Epidermal melanocyte (primary cell): ENCODE measurements at regions not wholly inside any gene's neighbourhood (a gene's known extent, or its start where the extent isn't known, plus 50 kb on each side); places are given as distances from the start of the nearest gene placed in this dataset.
"Not testable (repeated sequence)": the region's sequence is repeated elsewhere in the genome, so short reads cannot be mapped to it uniquely, and the experiment has no call there.

Source experiments
- DNase-seq: peaks from one replicate; pipeline ENCODE4 v3.0.0; 2011; ENCODE audit warnings: low spot score; ENCODE audit not compliant: insufficient read length

DNA sequence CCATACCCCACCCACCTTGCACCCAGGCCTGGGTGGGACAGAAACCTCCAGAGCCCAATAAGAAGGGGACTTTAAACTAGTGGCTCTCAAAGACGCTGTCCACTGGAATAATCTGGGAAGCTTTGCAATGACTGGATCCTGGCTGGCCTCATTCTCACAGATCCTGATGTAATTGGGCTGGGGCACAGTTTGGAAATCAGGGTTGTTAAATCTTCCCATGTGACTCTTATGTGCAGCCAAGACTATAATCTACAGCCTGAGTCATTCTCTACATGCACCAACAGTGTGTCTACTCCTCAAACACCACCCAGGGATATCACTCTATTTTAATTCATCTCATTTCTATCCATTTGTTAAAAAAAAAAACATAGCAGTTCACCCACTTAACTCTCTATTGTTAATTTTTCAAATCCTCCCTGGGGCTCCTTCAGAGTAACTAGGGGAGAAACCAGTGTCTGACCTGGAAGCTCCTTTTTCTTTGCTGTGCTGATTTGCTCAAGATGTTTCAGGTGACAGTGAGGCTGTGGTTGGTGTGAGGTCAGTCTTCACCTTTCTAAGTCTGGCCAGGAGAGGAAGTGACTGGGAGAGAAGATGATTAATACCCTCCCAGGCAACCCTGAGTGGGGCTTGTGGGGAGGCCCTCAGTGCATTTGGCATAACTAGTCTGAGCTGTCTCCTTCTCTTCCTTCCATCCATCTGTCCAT, 211.6 kb upstream of the SFSWAP start:
- DNase-seq, result no peak

DNA sequence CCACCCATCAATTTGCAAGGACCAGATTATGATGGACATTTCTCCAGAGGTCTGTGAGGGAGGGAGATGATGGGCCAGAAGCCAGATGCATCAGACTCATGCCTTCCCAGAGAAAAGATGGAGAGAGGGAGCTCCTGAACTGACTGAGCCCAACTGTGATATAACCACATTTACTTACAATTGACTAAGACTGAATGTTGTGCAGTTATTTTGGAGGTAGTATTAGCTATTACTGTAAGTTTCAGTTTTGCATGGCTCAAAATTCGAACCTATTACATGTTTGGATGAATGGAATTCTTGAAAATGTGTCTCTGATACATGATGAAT, 211.1 kb upstream of the SFSWAP start:
- no peak for DNase-seq

GRCh38 chr12:131500564-131500963, 210.3 kb upstream of the SFSWAP start:
- DNase-seq, result no peak

DNA sequence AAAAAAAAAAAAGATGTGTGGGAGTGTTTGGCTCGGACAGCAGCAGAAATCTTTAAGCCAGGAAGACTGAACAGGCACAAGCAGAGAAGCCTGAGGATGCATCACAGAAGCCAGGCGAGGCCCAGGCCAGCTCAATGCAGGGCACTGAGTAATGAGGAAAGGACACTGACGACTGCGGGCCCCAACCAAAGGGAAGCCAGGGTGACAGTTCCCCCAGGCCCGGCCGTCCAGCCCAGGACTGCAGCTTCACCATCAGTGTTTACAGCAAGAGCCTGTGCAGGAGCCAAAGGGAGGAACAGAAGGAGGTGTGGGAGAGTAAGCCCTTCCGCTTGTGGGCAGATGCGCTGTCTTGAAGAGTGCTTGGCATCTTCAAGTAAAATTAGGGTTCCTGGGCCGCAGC, 205.3 kb upstream of the SFSWAP start:
- DNase-seq, result no peak

GRCh38 chr12:131506426-131506825, 204.5 kb upstream of the SFSWAP start:
- DNase-seq, result no peak

- no peak for DNase-seq
Observed at GRCh38 chr12:131507094-131507493, 203.8 kb upstream of the SFSWAP start.

DNA sequence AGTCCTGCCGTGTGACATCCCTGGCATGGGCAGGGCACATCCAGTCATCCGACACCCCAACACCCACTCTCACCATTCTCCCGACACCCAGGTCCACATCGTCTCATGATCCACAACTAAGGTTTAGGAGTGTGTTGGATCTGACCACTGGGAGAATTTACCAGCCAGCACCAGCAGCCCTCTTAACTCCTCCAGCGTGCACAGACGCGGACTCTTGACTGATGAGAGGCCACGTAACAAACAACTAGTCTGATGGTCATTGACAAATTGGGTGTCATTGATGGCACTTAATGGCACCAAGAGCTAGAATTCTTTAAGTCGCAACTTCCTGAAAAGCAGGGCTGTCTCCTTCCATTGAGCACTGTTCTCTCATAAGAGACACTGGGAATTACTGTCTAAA, 203.0 kb upstream of the SFSWAP start:
- no peak for DNase-seq

GRCh38 chr12:131509701-131510100, 201.2 kb upstream of the SFSWAP start:
- no peak for DNase-seq

DNA sequence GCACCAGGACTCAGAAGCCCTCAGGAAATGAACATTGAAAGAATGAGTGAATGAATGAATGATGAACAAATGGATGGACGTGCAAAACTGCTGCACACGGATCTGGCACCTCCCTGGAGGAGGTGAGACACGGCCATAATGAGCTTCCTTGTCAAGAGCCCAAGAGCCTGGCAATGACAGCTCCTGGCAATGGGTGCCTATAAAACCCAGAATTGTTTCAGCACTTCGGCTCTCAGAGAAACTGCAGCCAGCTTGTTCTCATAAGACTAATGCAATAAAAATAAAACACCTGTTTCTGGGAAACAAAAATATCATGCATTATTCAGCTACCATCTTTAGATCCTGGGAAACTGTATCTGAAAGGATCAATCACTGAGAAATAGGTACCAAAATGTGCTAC, 200.5 kb upstream of the SFSWAP start:
- no peak for DNase-seq

DNA sequence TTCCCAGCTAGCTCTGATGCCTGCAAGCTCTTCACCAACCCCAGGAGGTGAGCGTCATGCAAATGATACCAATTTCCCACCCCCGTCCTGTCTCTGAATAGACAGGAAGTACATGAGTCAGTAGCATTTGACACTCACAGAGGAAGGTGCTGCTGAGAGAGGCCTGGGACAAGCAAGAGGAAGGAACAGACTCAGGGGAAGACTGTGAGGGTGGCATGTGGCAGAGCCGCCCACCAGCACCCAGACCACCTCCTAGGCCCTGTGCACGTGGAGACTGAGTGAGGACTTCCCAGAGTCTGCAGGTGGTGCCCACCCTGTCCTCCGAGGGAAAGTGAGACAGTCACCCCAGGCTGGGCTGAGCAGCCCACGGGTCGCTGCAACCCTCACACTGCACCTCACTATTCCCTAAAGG, 199.5 kb upstream of the SFSWAP start:
- DNase-seq, result no peak

DNA sequence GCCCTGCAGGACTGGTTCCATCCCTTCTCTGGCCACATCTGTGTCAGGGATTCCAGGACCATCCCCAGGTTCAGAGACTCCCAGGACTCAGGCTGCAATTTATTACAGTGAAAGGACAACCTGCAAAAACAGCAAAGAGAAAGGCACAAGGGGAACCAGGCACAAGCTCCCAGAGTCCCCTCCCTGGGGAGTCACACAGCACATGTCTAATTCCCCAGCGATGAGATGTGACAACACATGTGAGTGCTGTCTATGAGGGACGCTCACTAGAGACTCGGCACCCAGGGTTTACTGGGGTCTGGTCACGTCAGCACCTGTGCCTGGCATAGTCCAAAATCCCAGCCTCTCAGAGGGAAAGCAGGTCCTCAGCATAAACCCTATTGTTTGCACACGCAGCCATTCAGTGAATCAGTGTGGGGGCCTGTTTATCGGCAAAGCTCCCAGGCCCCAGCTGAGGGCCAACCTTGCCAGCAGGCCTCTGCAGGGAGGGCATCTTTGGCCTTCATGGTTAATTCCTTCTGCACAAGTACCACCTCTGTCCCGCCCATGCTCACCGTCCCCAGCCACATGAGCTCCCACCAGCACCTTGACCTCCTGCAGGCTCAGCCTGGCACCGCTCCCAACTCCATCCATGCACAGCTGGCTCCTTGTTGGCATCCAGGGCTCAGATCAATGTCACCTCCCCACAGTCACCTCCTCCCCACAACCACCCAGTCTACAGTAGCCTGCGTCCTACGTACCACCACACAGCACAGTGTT, 198.9 kb upstream of the SFSWAP start:
- no peak for DNase-seq

GRCh38 chr12:131513606-131514005, 197.3 kb upstream of the SFSWAP start:
- no peak for DNase-seq

- DNase-seq, result not testable (repeated sequence)
Observed at GRCh38 chr12:131520553-131520952, 190.3 kb upstream of the SFSWAP start.

GRCh38 chr12:131521326-131521725, 189.6 kb upstream of the SFSWAP start:
- no peak for DNase-seq

- DNase-seq, result no peak
Observed at GRCh38 chr12:131525795-131526508, 184.9 kb upstream of the SFSWAP start.

DNA sequence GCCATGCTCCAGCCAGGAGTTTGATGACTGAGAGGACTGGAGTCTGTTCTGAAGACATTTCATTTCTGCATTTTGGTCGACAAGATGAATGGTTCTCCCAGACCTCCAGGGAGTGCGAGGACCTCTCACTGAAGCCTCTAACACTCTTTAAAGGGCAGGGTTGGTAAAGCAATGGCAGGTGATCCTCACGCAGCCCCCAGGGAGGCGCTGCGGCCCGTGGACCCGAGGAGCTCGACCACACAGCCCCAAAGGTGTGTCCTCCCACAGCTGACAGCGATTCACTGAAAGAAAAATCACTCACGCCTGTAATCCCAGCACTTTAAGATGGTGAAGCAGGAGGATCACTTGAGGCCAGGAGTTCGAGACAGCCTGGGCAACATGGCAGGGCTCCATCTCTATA, 183.8 kb upstream of the SFSWAP start:
- no peak for DNase-seq

DNA sequence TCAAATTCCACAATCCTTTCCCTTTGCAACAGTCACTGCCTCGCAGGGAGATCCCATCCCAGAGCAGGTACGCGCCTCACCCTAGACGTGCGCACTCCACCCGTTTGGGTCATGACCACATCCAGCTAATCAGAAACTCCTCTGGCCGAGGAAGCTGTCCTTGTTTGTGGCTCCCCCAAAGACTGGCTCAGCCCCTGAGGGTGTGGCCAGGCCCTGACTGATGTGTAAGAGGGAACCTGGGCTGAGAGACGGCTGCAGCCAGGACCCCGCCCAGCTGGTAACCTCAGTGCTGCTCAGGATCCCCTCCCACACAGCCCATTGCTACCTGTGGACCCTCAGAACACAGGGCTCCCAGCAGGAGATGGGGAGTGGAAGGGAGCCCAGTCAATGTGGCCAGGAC, 183.2 kb upstream of the SFSWAP start:
- no peak for DNase-seq

- no peak for DNase-seq
Observed at GRCh38 chr12:131528144-131528543, 182.7 kb upstream of the SFSWAP start.

GRCh38 chr12:131528667-131529066, 182.2 kb upstream of the SFSWAP start:
- no peak for DNase-seq

DNA sequence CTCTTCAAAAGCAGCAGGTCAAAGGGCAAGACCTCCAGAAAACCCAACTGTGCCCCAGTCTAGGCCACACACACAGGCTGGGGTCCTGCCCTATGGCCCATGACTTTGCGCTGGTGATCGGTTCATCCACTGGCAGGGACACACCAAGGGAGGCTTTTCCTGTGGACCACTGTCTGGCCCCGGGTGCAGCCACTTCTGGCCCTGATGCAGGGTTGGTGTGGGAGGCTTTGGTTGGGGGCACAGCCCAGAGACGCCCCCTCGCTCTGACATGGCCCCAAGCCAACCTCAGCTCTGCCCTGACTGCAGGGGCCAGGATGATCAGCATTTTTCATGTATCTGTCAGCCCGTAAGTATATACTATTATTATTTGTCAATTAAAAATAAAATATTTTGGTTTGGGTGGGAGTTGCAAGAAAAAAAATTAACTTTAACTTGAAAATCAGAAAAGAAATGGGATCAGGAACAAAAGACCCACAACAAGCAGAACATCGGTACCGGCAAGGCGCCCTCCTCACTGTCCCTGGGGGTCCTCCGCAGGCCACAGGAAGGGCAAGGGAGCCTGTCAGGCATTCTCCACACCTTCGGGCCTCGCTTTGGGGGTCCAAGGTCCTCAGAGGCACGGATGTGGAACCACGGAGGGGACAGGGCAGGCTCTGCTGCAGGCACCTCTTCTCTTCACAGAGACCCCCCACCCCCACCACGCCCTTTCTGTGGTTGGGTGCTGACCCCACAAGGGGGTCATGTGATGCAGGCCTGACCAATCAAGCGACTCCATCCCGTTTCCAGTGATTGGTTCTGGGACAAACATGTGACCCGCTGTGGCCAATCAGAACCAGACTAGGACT, 181.5 kb upstream of the SFSWAP start:
- DNase-seq, result no peak

GRCh38 chr12:131530041-131530332, 180.9 kb upstream of the SFSWAP start:
- DNase-seq, result no peak

- no peak for DNase-seq
Observed at GRCh38 chr12:131530422-131530821, 180.5 kb upstream of the SFSWAP start.
